ENCODE measurements at regions not wholly inside any gene's neighbourhood (a gene's known extent, or its start where the extent isn't known, plus 50 kb on each side); places are given as distances from the start of the nearest gene placed in this dataset.

DNA sequence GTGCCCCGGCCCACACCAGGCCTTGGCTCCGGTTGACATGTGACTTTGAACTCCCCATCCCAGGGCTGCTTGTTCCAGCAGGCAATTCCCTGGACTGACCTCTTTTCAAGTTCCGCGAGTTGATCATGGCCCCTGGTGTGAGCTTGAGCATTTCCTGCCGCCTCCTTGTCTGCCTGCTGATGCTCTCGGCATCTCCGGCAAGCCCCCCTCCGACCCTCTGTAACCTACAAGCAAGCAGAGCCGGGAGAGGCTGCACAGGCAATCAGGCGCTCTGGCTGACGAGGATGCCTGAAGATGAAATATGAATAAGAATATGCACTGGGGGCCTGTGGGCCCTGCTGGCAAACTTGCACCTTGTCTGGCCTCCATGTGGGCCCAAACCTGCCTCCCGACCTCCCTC lies 304.9 kb upstream of the MKI67 start:
- no peak for DNase-seq

DNA sequence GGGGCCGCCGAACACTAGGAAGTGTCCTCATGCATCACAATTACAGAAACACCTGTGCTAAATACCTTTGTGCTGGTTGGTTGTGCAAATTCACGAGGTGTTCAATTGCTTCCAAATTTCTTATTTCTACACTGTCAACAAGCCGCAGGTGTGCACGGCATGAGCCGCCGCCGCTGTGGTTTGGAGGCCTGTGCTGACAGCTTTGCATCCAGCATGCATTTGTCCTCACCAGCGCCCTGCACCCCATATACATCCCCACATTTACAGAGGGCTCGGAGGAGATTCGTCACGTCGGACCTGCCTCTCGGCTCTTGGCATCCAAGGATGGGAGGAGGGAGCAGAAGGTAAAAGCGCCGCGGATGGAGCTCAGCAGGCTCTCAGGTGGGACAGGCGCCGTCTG lies 305.3 kb upstream of the MKI67 start:
- no peak for DNase-seq

DNA sequence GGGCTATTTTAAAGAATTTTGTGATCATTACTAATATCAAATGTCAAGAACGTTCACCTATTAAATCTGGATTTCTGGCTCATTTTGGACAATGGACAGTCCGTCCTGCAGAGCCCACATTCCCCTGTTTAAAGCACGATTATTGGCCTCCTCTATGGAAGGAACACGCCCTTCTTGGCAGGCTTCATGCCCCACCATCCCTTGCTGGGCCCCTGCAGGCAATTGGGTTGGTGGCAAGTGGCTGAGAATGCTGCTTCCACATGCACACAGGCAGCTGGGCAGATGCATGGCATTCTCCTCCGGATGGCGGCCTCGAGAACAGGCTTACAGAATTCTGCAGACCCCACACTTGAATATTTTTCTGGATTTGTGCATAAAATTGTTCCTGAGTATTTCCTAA lies 305.8 kb upstream of the MKI67 start:
- no peak for DNase-seq

DNA sequence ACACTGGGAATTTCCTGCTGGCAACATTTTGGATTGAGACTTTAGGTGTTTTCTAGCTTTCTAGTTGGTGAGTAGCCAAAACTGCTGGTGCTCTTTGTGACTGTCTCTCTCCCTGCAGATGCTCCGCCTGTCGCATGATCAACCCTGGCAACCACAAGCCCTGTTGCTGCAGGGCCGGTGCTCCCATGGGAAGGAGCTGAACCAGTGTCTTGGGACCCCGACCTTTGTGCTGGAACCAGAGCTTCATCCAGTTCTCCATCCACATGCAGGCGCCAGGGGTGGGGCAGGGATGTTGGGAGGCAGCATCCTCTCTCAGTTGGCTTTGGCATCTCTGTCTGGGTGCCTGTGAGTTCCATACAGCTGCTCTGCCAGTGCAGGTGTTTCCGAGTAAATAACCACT lies 306.2 kb upstream of the MKI67 start:
- DNase-seq, result no peak

DNA sequence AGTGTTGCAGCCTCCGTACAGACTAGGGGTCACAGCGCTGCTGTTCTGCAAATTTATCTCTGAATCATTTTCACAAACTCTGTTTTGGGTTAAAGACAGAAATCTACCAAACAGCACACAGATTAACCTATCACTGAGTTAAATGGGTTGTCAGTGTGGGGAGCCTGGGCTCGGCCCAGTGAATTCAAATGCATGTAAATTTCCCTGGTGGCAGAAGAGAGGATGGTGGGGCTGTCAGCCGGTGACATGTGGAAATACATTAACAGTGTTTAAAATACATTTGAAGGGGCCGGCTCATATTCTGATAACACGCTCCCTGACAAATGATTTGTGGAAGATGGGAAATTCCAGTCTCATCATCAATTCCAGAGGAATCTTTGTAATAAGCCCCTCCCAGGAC lies 309.6 kb upstream of the MKI67 start:
- DNase-seq, result no peak

DNA sequence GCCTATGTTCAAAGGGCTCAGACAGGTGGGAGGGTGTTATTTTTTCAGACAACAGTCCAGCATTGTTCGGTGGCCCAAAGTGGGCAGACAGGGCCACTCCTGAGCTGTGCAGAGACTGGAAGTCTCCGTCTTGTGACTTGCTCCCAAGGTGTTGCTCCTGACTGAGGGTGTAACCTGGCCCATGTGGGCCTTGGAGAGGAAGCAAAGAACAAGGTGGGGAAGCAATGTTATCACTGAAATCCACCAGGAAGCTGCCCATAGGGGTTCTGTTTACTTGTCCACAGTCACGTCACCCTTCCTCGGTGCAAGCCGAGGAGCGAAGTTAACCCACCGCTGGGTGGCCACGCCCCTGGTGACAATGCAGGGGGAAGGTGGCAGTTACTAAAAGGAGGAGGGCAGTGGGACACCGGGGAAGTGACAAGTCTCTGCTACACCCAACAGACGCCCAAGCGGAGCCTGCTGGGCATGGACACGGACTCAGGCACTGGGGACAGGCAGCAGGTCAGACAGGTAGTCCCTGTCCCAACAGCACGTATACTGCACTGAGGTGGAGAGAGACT lies 311.6 kb upstream of the MKI67 start:
- no peak for DNase-seq

DNA sequence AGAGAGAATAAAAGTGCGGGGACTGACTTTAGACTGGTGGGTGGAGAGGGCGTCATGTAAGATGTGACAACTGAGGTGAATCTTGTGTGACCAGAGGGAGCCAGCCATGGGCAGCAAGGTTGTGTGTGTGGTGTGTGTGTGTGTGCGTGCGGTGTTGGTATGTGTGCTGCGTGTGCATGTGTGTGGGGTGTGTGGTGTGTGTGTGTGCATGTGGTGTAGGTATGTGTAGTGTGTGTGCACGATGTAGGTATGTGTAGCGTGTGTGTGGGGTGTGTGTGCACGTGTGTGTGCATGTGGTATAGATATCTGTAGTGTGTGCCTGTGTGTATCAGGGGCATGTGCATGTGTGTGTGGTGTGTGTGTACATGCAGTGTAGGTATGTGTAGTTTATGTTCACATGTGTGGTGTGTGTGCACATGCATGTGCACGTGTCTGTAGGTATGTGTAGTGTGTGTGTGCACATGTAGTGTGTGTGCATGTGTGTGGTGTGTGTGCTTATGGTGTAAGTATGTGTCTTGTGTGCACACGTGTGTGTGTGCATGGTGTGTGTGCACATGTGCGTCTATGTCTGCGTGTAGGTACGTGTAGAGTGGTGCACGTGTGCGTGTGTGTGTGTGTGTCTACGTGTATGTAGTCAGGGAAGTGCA lies 312.3 kb upstream of the MKI67 start:
- DNase-seq, result no peak

DNA sequence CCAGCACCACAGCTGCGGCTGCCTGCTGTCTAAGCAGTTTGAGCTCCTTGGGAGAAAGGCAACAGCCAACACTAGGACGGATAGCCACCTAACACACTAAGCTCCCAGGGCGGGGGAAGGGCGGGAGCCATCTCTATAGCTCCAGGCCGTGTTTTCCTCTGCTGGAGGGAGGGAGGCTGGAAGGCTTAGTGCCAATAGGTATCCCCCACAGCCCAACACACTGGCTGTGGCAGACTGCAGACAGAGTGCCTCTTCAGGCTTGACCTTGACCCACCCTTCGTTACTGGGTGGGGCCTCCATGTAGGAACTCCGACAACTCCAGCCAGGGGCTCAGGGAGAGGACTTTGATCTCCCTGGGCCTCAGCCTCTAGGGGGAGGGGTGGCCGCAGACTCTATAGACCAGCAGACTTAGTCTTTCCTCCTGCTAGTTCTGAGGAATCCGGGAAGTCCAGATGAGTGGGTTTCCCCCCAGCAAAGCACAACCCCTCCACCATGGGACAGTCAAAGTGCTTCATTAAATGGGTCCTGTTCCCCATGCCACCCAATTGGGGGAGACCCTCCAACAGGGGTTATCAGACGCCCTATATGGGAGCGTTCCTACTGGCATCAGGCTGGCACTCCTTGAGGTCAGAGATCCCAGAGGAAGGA lies 314.4 kb upstream of the MKI67 start:
- no peak for DNase-seq

DNA sequence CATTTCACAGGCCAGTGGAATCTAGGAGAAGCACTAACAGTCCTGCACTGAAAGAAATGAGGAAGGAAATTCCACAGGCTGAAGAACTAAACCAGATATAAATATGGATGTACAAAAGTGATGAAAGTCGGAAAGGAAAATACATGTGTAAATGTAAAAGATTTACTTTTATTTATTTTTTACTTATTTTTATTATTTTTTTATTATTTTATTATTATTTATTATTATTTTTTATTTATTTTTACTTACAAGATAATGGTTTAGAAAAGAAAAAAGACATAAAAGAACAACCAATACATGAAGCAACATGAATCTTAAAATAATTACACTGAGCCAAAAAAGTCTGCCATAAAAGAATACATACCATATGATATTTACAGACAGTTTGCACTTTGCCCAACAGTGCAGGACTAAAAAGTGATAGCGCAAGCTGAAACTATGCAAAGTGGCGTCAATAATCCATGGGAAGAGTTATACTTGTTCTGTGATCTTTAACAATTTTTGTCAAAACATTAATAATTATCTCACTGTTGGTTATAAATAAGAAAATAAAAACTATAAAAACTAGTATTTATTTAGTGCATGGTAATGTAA lies 317.8 kb upstream of the MKI67 start:
- DNase-seq, result no peak

DNA sequence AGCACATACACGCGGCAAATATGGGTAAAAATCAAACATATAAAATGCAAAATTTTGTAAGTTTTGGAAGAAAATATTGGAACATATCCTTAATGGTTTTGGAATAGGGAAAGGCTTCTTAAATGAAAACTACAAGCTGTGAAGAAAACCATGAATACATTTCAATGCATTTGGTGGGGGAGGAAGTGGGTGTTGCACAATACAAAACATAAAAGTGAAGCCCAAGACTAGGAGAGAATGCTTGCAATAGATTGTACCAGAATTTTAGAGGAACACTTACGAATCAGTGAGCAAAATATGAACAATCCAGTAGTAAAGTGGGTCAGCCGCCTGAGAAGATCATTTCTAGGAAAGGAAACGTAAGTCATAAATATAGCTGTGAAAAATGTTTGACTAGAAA lies 322.6 kb upstream of the MKI67 start:
- DNase-seq, result no peak

DNA sequence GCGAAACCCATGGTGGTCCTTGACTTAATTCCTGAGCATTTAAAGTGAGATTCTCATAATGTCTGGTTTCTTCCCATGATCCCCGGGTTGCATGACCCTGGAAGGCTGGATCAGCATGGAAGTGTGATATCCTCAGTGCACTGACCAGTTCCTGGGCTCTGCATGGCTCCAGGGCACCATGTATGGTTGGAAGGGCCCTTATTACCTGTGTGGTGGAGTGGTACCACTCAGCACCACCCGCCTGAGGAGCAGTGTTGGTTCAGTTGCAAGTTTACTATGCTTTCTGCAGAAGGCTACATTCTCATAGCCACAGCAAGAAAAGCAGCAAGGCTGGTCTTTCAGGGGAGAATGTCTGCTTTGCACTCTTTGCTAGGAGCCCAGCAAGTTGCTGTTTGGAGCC lies 325.7 kb upstream of the MKI67 start:
- no peak for DNase-seq

DNA sequence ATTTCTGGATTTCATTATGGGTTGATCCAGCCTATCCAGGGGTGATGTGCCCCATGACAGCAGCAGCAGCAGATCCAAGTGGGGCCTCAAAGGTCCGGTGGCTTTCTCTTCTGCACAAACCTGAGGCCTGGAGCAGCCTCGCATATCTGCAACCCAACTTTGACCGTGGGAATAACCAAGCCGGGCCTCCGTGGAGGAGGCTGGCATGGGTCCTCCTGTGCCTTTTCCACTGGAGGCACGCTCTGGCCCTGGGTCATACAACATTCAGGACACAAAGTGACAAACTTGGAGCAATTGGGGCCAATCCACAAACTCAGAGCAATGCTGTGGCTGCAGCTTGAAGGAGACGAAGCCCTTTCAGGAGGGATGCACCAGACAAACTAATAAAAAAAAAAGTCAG lies 330.0 kb upstream of the MKI67 start:
- no peak for DNase-seq

DNA sequence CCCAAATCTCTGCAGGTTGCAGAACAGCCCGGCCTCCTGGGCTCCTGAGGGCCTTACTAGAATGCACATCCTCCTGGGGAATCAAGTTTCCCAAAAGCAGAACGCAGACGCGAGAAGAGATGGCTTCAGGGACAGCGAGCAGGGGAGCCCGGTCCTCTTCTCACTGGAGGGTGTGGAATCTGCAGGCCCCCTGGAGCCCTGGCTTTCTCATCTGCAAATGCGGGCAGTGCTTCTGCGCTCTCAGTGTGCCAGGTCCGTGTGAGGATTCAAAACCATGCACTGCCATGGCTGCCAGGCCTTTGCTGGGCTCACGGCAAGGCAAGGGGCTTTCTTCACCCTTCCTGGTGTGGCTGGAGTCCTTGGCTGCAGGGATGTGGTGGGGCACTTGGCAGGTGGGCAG lies 330.9 kb upstream of the MKI67 start:
- no peak for DNase-seq

DNA sequence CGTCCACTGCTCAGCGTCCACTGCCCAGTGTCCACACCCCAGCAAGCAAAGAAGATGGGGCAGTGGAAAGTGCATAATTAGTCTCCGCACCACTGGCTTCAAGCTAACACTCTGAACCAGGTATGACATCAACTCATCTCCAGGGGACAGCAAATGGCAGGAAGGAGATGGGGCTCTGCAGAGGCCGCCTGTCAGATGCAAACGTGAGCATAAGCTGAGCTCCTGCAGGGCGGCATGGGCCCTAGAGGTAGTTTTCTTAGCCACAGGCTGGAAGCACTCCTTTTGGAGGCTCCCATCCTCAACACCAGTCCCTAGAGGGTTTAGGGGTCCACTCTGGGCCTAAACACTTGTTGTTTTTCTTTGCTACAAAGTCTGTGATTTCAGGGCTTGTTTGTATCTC lies 335.8 kb upstream of the MKI67 start:
- no peak for DNase-seq

DNA sequence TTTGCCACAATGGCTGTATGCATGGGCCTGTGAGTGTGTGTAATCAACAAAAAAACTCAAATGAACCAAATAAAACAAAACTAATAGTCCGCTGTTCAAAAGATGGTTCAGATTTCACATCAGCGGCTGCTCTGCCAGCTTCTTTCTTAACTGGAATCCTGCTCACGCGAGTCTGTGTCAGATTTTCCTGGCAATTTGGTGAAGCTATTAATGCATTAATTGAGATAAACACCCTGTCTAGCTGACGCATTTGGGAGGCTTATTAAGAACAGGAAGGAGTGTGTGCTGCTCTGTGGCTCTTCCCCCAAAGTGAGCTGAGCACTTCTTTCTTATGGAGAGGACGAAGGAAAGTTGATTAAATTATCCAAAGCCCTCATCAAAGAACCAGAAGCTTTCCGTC lies 336.6 kb upstream of the MKI67 start:
- DNase-seq, result no peak

DNA sequence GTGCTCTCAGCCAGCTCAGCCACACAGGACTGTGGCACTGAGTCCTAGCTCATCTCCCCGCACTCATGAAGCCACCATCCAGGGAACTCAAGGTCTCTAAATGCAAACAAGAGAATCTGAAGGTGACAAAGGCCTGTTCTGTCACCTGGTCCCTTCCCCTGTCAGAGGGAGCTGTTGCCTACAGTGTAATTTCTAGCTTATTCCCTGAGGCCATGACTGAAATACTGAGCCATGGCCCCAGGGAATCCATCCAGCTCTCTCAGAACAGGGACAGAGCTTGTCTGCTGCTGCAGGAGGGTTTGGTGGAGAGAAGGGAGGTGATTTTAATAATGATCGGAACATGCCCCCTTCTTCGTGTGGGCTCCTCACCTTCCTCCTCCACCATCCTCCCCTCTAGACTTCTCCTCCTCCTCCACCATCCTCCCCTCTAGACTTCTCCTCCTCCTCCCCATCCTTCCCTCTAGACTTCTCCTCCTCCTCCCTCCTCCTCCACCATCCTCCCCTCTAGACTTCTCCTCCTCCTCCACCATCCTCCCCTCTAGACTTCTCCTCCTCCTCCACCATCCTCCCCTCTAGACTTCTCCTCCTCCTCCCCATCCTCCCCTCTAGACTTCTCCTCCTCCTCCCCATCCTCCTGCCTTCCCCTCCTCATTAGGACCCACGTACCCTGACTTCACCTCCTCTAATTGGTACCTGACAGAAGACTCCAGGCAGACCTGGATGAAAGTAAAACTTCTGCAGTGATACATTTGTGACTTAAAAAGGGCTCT lies 338.0 kb upstream of the MKI67 start:
- DNase-seq, result peak; percentile 11

DNA sequence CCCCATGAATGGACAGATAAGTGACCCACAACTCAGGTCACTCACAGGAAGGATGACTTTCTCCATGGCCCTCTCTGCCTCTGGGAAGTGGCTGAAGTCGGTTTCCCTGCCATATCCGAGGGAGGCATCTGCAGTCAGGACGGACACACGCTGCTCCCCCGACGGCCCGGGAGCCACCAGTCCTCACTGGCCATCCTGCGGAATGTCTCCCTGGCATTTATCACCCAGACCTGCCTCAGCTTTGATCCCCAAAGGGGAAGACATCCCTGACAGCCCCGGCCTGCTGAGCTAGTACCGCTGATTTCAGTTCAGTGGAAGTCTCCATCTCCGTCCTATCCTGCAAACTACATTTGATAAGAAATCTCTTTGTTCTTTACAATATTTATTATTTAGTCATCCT lies 339.5 kb upstream of the MKI67 start:
- DNase-seq, result no peak

DNA sequence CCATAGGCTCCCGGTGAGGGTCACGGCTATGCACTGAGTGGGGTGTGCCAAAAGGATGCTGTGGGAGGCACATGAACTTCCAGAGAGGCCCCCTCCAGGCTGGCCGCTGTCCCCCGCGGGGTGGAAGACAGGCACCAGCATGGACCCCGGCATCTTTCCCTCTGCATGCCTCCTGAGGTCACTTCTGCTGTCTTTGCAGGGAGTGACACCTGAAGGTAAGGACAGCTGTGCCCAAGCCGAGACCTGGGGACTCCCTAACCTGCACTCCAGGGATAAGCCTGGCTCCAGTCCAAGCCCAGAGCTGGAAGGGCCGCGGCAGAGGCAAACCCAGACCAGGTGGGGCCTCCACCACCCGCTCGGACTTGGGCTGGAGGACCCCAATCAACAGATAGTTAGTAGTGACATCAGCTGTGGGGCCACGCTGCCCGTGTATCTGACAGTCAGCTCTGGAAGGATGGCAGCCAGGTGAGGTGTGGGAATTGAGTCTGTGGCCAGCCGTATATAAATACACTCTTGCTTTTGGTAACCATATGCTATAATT lies 340.7 kb upstream of the MKI67 start:
- no peak for DNase-seq

DNA sequence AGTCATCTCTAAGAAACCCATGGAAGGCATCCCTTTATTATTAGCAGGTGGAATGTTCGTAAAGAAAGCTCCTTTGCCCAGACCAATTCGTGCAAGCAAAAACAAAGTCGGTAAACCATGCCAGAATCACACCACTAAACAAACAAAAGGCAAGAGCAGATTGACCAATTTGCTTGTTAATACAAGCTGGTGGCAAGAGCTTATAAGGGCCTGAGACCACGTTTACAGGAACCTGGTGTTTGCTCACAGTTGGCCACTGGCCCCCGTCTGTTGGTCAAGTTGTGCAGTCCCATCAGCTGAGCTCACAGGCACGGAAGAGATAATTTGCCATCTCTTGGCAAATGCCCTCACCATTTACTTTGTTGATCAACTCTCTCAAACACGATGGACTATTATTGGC lies 342.2 kb upstream of the MKI67 start:
- DNase-seq, result no peak

DNA sequence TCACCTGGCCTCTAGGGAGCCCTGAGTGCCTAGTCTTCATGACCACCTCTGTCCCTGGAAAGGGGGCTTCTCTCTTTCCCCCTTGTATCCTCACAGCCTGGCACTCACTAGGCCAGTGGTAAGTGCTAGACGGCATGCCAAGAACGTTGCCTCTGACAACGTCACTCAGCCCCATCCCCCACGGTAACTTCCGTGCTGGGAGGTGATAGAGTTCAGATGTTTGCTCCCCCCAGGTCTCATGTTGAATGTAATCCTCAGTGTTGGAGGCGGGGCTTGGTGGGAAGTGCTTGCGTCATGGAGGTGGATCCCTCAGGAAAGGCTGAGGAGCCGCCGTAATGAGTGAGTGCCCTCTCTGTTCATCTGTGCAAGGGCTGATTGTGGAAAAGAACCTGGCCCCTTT lies 343.3 kb upstream of the MKI67 start:
- no peak for DNase-seq

DNA sequence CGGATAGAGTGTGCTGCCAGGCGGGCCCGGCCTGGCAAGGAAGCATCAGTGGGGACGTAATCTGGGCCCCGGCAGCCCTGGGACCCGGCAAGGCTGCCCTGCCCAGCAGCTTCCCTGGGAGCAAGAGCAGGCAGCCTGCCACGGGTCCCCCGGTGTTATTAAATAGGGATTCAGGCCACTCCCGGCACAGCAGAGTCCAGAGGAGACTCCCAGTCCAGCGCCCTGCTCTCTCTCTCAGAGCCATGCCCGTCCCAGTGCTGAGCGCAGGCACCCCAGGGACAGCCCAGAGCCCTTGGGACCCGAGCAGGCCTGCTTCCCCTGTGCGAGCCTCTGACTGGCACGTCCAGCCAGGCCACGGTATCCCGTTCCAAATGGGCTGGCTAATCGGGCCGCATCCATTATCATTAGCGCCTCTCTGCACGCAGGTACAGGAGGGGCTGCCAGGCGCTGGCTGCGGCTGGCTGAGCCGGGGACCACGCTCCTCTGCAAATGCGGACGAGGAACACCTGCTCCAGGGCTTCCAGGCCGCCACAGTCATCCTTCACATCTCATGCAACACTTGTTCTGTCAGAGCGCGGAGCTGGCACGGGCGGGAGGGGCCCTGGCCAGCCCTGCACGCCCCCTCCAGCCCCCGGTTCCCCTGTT lies 344.2 kb upstream of the MKI67 start:
- no peak for DNase-seq

DNA sequence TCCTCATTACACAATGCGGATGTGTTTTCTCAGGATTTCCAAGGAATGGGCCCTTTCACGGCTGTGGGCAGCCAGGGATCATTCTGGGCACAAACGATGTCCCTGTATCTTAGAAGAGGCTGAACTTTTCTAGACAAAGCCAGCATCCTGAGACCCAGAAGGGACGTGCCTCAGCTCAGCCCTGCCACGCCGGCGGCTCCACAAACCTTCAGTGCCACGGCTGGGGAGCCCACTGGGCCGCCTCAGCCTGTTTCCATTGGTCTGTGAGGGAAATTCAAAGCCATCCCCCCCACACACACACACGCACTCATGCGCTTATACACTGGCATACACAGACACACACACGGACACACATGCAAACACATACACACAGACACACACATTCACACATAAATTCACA lies 344.9 kb upstream of the MKI67 start:
- DNase-seq, result no peak

DNA sequence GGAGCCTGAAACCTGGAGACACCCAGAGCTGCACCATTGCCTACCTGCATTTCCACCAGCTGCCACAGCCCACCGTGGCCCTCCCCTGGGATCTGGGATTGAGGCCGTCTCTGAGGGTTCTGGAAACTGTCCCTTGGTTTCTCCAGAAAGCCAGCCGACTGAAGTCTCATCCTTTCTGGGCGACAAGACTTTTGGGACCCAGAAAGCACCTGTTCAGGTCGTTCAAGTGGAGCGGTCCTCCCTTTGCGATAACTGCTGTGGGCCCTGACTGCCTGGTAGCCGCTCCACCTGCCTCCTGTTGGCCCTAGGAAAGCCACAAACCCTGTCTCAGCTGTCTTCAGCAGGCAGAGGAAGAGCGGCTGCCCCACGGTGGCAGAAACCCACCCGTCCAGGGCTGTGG lies 346.0 kb upstream of the MKI67 start:
- DNase-seq, result no peak
